A673 (cell line): ENCODE measurements at regions not wholly inside any gene's neighbourhood (a gene's known extent, or its start where the extent isn't known, plus 50 kb on each side); places are given as distances from the start of the nearest gene placed in this dataset.

Experiments
- BruUV-seq: library from RNA; stranded (reverse); fragments of 400-500 nt; replicated peaks from 2 replicates; lab custom pipeline; 2021; lab: Mats Ljungman, UMichigan
- CTCF ChIA-PET: fragments of 300-600 bp; sonication (Branson Sonifier 250); formaldehyde crosslinking; loops from one replicate; lab custom pipeline; 2022; ENCODE audit warnings: antibody characterized with exemption; lab: Charles Lee
- POLR2A ChIA-PET: fragments of 300-600 bp; sonication (Branson Sonifier 250); formaldehyde crosslinking; loops from one replicate; lab custom pipeline; 2022; ENCODE audit warnings: antibody characterized with exemption; ENCODE audit not compliant: low non-redundant PET; lab: Charles Lee
- DNase-seq: peaks from one replicate; pipeline ENCODE4 v3.0.0-alpha.2; 2015; ENCODE audit warnings: low spot score
- H3K27ac ChIP-seq: fragments of 200-600 bp; sonication (generic); 2 replicates; pipeline ENCODE4 v1.5.1; 2016; ENCODE audit warnings: mixed run types, low read depth, mild to moderate bottlenecking, mixed read lengths, antibody characterized with exemption, low read length; ENCODE audit not compliant: poor library complexity, severe bottlenecking
- H3K27me3 ChIP-seq: fragments of 200-600 bp; sonication (generic); replicated peaks from 2 replicates; pipeline ENCODE4 v1.6.1; 2017; ENCODE audit warnings: mixed run types, low read depth, mild to moderate bottlenecking, mixed read lengths, antibody characterized with exemption, low read length; ENCODE audit not compliant: insufficient read depth, poor library complexity
- H3K36me3 ChIP-seq: fragments of 200-600 bp; sonication (generic); 2 replicates; pipeline ENCODE4 v1.6.1; 2016; ENCODE audit warnings: mixed run types, mild to moderate bottlenecking, mixed read lengths, antibody characterized with exemption, low read length; ENCODE audit not compliant: insufficient read depth, poor library complexity, severe bottlenecking
- H3K4me1 ChIP-seq: fragments of 200-600 bp; sonication (generic); 2 replicates; pipeline ENCODE4 v1.6.1; 2017; ENCODE audit warnings: mixed run types, mild to moderate bottlenecking, mixed read lengths, antibody characterized with exemption, low read length; ENCODE audit not compliant: insufficient read depth, poor library complexity, severe bottlenecking
- H3K4me3 ChIP-seq: fragments of 200-600 bp; sonication (generic); 2 replicates; pipeline ENCODE4 v1.5.1; 2016; ENCODE audit warnings: low read depth, mixed run types, mild to moderate bottlenecking, mixed read lengths, low read length; ENCODE audit not compliant: poor library complexity, severe bottlenecking
- H3K9me3 ChIP-seq: fragments of 200-600 bp; sonication (generic); 2 replicates; pipeline ENCODE4 v1.6.1; 2016; ENCODE audit warnings: mixed run types, low read depth, mild to moderate bottlenecking, mixed read lengths, antibody characterized with exemption, low read length; ENCODE audit not compliant: poor library complexity, severe bottlenecking
- EZH2 ChIP-seq: fragments of 200-600 bp; sonication (generic); IDR thresholded peaks from 2 replicates; pipeline ENCODE4 v1.6.1; 2017; ENCODE audit warnings: borderline replicate concordance, low read depth, mild to moderate bottlenecking, mixed read lengths, antibody characterized with exemption, low read length; ENCODE audit not compliant: poor library complexity, severe bottlenecking
- intact Hi-C: fragments of 100-400 bp; cut with micrococcal nuclease; formaldehyde crosslinking; loops from one replicate; pipeline ENCODE4 v1.10.0; 2022; ENCODE audit not compliant: unreplicated experiment
- TF ChIP-seq, protein P1 (sequence below): fragments of 300-800, 200-600 bp; sonication (generic); conservative IDR thresholded peaks from 2 replicates; pipeline ENCODE4 v1.5.1; 2017; ENCODE audit warnings: low read depth, mild to moderate bottlenecking, antibody characterized with exemption, low read length, moderate library complexity, mixed read lengths

DNA sequence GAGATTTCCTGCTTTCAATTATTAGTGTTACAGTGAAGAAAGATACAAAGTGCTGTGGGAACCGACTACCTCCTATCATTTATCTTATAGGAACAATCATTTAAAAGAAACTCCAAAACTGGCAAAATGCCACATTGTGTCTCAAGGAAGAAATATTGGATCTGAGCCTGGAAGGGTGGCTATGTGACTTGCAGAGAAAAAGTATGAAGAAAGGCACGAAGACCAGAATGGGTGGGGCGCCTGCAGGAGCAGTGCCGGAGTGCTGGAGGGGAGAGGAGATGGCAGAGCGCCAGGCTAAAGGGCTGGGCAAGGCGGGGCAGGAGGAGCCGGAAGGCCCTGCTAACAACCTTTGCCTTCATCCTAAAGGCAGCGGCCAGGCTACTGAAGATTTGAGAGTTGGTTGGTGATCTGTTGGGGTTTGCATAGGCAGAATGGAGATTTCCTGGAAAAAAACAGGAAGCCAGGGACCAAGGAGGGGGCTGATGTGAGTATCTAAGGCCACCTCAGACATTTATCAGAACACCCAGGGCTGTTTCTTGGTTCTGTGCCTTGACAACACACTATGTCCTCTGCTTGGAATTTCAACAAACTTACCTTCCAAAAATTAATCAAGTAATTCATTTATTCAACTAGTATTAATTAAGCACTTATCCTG, 125.6 kb downstream of the MAFB start:
- Histone ChIP-seq H3K9me3 (no peaks in the 10 kb centered on the region), H3K27me3 (no peaks in the 10 kb centered on the region), H3K4me1 (no peaks in the 10 kb centered on the region), H3K36me3 (no peaks in the 10 kb centered on the region), H3K4me3 (no peak overlapping the region), H3K27ac (no peak overlapping the region)
- intact Hi-C loops: no loop called here
- ChIA-PET POLR2A (no interaction called here), CTCF (no interaction called here)
- no TSS peak for BruUV-seq
- peak; percentile 33 for DNase-seq
- no peak for TF ChIP-seq EZH2
- TF ChIP-seq, protein P1, sequence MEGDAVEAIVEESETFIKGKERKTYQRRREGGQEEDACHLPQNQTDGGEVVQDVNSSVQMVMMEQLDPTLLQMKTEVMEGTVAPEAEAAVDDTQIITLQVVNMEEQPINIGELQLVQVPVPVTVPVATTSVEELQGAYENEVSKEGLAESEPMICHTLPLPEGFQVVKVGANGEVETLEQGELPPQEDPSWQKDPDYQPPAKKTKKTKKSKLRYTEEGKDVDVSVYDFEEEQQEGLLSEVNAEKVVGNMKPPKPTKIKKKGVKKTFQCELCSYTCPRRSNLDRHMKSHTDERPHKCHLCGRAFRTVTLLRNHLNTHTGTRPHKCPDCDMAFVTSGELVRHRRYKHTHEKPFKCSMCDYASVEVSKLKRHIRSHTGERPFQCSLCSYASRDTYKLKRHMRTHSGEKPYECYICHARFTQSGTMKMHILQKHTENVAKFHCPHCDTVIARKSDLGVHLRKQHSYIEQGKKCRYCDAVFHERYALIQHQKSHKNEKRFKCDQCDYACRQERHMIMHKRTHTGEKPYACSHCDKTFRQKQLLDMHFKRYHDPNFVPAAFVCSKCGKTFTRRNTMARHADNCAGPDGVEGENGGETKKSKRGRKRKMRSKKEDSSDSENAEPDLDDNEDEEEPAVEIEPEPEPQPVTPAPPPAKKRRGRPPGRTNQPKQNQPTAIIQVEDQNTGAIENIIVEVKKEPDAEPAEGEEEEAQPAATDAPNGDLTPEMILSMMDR: no peak

DNA sequence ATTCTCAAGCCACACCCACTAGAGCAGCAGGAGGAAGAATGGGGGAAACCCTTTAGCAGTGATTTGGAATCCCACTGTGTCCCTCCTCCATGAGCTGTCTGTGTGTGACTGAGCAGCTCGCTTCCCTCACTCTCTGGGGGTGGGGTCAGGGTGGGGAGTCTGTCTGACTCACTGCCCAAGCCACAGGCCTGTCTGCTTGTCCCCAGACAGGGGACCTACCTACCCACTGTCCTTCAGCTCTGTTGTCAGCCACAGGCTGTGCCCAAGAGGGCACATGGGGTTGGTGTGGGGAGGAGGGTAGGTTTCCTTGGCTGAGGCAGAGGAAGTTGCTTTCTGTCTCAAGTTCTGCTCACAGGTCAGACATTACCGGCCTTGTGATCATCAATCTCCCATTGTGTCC, 127.0 kb downstream of the MAFB start:
- CTCF ChIA-PET: no interaction called here
- BruUV-seq: no TSS peak
- H3K27me3 ChIP-seq: no peaks in the 10 kb centered on the region
- H3K27ac ChIP-seq: no peak overlapping the region
- no peaks in the 10 kb centered on the region for H3K9me3 ChIP-seq
- POLR2A ChIA-PET: no interaction called here
- no peak for TF ChIP-seq EZH2
- TF ChIP-seq, protein P1: no peak
- no peaks in the 10 kb centered on the region for H3K36me3 ChIP-seq
- H3K4me1 ChIP-seq: no peaks in the 10 kb centered on the region
- no peak overlapping the region for H3K4me3 ChIP-seq
- DNase-seq: no peak
- intact Hi-C loops: no loop called here

DNA sequence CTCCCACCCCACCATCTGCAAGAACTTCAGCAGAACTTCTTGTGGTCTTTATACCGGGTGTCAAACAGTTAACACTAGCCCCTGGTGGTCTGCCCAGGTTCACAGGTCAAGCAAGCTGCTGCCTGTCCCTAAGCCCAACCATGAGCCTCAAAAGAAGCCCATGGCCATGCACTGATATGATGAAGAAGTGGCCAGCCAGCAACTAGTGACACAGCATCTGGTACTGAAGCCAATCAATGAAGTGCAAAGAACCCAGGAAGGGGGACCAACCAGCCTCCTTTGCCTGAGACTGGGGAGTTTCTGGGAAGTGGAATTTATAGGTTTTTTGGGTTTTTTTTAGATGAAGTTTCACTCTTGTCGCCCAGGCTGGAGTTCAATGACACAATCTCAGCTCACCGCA, 127.8 kb downstream of the MAFB start:
- no TSS peak for BruUV-seq
- no peak for DNase-seq
- Histone ChIP-seq H3K4me3 (no peak overlapping the region), H3K27me3 (no peaks in the 10 kb centered on the region), H3K4me1 (no peaks in the 10 kb centered on the region), H3K27ac (no peak overlapping the region), H3K36me3 (no peaks in the 10 kb centered on the region), H3K9me3 (no peaks in the 10 kb centered on the region)
- CTCF ChIA-PET: no interaction called here
- TF ChIP-seq, protein P1: no peak
- no peak for TF ChIP-seq EZH2
- intact Hi-C loops: no loop called here
- POLR2A ChIA-PET: no interaction called here
